IMR-90 (cell line): ENCODE measurements at regions not wholly inside any gene's neighbourhood (a gene's known extent, or its start where the extent isn't known, plus 50 kb on each side); places are given as distances from the start of the nearest gene placed in this dataset.
A peak's percentile ranks its signal among the peaks of the same experiment; 100 is the strongest.
"Not testable (repeated sequence)": the region's sequence is repeated elsewhere in the genome, so short reads cannot be mapped to it uniquely, and the experiment has no call there.

Experiments used
- ATAC-seq: fragments of 200-7000 bp; cut with Tn5 transposase; 2 replicates; pipeline ENCODE4 v1.9.1; 2020; ENCODE audit warnings: low read depth, mild to moderate bottlenecking, moderate library complexity
- BruUV-seq: library from RNA; stranded (reverse); fragments of 400-500 nt; replicated peaks from 2 replicates; lab custom pipeline; 2021; lab: Mats Ljungman, UMichigan
- CTCF ChIA-PET: fragments of 300-600 bp; formaldehyde crosslinking; extraction: SDS; loops from one replicate; lab custom pipeline; 2021; ENCODE audit warnings: antibody characterized with exemption; lab: Yijun Ruan, JAX
- POLR2A ChIA-PET: fragments of 300-600 bp; sonication (Branson Sonifier 250); formaldehyde crosslinking; loops from one replicate; lab custom pipeline; 2022; ENCODE audit warnings: antibody characterized with exemption; ENCODE audit not compliant: unreplicated experiment; lab: Charles Lee
- DNase-seq: peaks from one replicate; pipeline ENCODE4 v3.0.0; 2013
- H2AFZ ChIP-seq: replicated peaks from 2 replicates; pipeline ENCODE3; 2013; ENCODE audit warnings: low read length, mild to moderate bottlenecking; ENCODE audit not compliant: poor library complexity
- H2AK5ac ChIP-seq: 2 replicates; pipeline ENCODE4 v1.6.1; 2013; ENCODE audit warnings: low read depth, low read length, inconsistent platforms
- H2AK9ac ChIP-seq: replicated peaks from 2 replicates; pipeline ENCODE3; 2013; ENCODE audit warnings: mild to moderate bottlenecking, low read depth, low read length, moderate library complexity; ENCODE audit not compliant: poor library complexity
- H2BK120ac ChIP-seq: 2 replicates; pipeline ENCODE4 v1.6.1; 2013; ENCODE audit warnings: low read depth, low read length, inconsistent platforms
- H2BK15ac ChIP-seq: 3 replicates; pipeline ENCODE4 v1.6.1; 2013; ENCODE audit warnings: low read depth, low read length, inconsistent platforms
- H2BK20ac ChIP-seq: 2 replicates; pipeline ENCODE4 v1.6.1; 2013; ENCODE audit warnings: low read depth, mild to moderate bottlenecking, inconsistent platforms, low read length, moderate library complexity
- H2BK5ac ChIP-seq: 2 replicates; pipeline ENCODE4 v1.6.1; 2013; ENCODE audit warnings: mild to moderate bottlenecking, low read depth, low read length, inconsistent platforms; ENCODE audit not compliant: poor library complexity, severe bottlenecking
- H3K14ac ChIP-seq: replicated peaks from 2 replicates; pipeline ENCODE4 v1.6.1; 2013; ENCODE audit warnings: low read depth, low read length, inconsistent platforms
- H3K18ac ChIP-seq: 2 replicates; pipeline ENCODE4 v1.6.1; 2013; ENCODE audit warnings: low read depth, low read length, control low read depth
- H3K23ac ChIP-seq: 2 replicates; pipeline ENCODE4 v1.6.1; 2013; ENCODE audit warnings: low read depth, low read length, inconsistent platforms
- H3K27ac ChIP-seq: 2 replicates; pipeline ENCODE4 v1.5.1; 2013; ENCODE audit warnings: mild to moderate bottlenecking, control low read depth, low read length; ENCODE audit not compliant: insufficient read depth
- H3K27me3 ChIP-seq: 2 replicates; pipeline ENCODE4 v1.6.1; 2013; ENCODE audit warnings: low read length; ENCODE audit not compliant: control insufficient read depth, insufficient read depth
- H3K36me3 ChIP-seq: 2 replicates; pipeline ENCODE4 v1.6.1; 2013; ENCODE audit warnings: low read length, mixed read lengths; ENCODE audit not compliant: control insufficient read depth, insufficient read depth
- H3K4ac ChIP-seq: 2 replicates; pipeline ENCODE4 v1.6.1; 2013; ENCODE audit warnings: low read depth, low read length, inconsistent platforms
- H3K4me1 ChIP-seq: 2 replicates; pipeline ENCODE4 v1.6.1; 2013; ENCODE audit warnings: low read length, mixed read lengths; ENCODE audit not compliant: control insufficient read depth, insufficient read depth
- H3K4me2 ChIP-seq: 2 replicates; pipeline ENCODE4 v1.6.1; 2013; ENCODE audit warnings: low read depth, mild to moderate bottlenecking, control low read depth, low read length, moderate library complexity
- H3K4me3 ChIP-seq: 2 replicates; pipeline ENCODE4 v1.5.1; 2013; ENCODE audit warnings: low read depth, mild to moderate bottlenecking, control low read depth, low read length, moderate library complexity; ENCODE audit not compliant: insufficient read depth
- H3K56ac ChIP-seq: 2 replicates; pipeline ENCODE4 v1.6.1; 2013; ENCODE audit warnings: low read length, inconsistent platforms; ENCODE audit not compliant: insufficient read depth; ENCODE audit errors: extremely low read depth
- H3K79me1 ChIP-seq, 2 experiments: 2 replicates each; pipeline ENCODE4 v1.6.1; 2013; ENCODE audit warnings: low read length in 2 of 2, inconsistent platforms in 1 of 2, low read depth in 1 of 2
- H3K9ac ChIP-seq: 2 replicates; pipeline ENCODE4 v1.6.1; 2013; ENCODE audit warnings: low read depth, low read length, control low read depth
- H3K9me1 ChIP-seq: 2 replicates; pipeline ENCODE4 v1.6.1; 2013; ENCODE audit warnings: low read length, inconsistent platforms; ENCODE audit not compliant: insufficient read depth
- H3K9me3 ChIP-seq: 2 replicates; pipeline ENCODE4 v1.6.1; 2013; ENCODE audit warnings: low read length; ENCODE audit not compliant: control insufficient read depth, insufficient read depth
- H4K20me1 ChIP-seq: 2 replicates; pipeline ENCODE4 v1.6.1; 2013; ENCODE audit warnings: low read length, inconsistent platforms; ENCODE audit not compliant: insufficient read depth
- H4K5ac ChIP-seq: 2 replicates; pipeline ENCODE4 v1.6.1; 2013; ENCODE audit warnings: mild to moderate bottlenecking, low read depth, low read length, control low read depth
- H4K8ac ChIP-seq, 2 experiments: 2 replicates each; pipeline ENCODE4 v1.6.1; 2013; ENCODE audit warnings: low read depth in 2 of 2, low read length in 2 of 2, control low read depth in 1 of 2, inconsistent platforms in 1 of 2
- H4K91ac ChIP-seq: 2 replicates; pipeline ENCODE4 v1.6.1; 2013; ENCODE audit warnings: low read depth, low read length, inconsistent platforms; ENCODE audit not compliant: insufficient read depth
- WGBS, 2 experiments: methylation state at CpG; one replicate each; pipeline versions ENCODE4 v1.1.5 to v1.1.7; 2013; ENCODE audit warnings: missing lambda C conversion rate in 2 of 2; ENCODE audit not compliant: insufficient read length in 1 of 2; ENCODE audit errors: extremely low coverage in 2 of 2; 5-methylcytosine and 5-hydroxymethylcytosine counted together
- dilution Hi-C: fragments of 300-500 bp; cut with HindIII; formaldehyde crosslinking; loops from one replicate; pipeline ENCODE4 v1.14.3; 2018; ENCODE audit warnings: low sequenced_read_pairs; ENCODE audit not compliant: unreplicated experiment
- in situ Hi-C: fragments of 300-500 bp; cut with MboI; formaldehyde crosslinking; loops from 3 replicates; pipeline ENCODE4 v1.14.3; 2019; ENCODE audit warnings: low sequenced_read_pairs, inconsistent platforms, mixed read lengths
- intact Hi-C: fragments of 100-400 bp; cut with micrococcal nuclease; formaldehyde crosslinking; loops from 2 replicates; pipeline ENCODE4 v1.10.0; 2022

DNA sequence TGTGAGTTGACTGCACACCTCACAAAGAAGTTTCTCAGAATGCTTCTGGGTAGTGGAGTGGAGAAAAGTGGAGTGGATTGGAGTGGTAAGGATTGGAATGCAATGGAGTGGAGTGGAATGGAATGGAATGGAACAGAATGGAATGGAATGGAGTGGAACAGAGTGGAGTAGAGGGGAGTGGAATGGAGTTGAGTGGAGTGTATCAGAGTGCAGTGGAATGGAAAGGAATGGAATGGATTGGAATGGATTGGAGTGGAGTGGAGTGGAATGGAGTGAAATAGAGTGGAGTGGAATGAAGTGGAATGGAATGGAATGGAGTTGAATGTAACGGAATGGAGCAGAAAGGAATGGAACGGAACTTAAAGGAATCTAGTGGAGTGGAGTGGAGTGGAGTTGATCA is 5194.2 kb upstream of the TPTE start:
- H2AFZ ChIP-seq, H3K4ac ChIP-seq, H3K27me3 ChIP-seq, H2AK9ac ChIP-seq, H3K36me3 ChIP-seq, dilution Hi-C loops, in situ Hi-C loops, H2BK5ac ChIP-seq, H3K9me3 ChIP-seq, CTCF ChIA-PET, ATAC-seq, H3K79me1 ChIP-seq, BruUV-seq, H3K14ac ChIP-seq, DNase-seq, POLR2A ChIA-PET, H3K9me1 ChIP-seq, intact Hi-C loops, H3K9ac ChIP-seq, H2BK20ac ChIP-seq, H2BK15ac ChIP-seq, H4K20me1 ChIP-seq, H3K4me1 ChIP-seq, H3K56ac ChIP-seq, H3K18ac ChIP-seq, H2AK5ac ChIP-seq, H4K91ac ChIP-seq, H3K4me2 ChIP-seq, H3K27ac ChIP-seq, H4K5ac ChIP-seq, H4K8ac ChIP-seq, H3K4me3 ChIP-seq, H3K23ac ChIP-seq, H2BK120ac ChIP-seq: not testable (repeated sequence)
- WGBS, 2 experiments = no CpG with 5 or more reads among the region's 2 CpGs

- intact Hi-C loops, H3K27ac ChIP-seq, ATAC-seq, H4K5ac ChIP-seq, H3K4ac ChIP-seq, H2AK5ac ChIP-seq, H3K4me1 ChIP-seq, H4K20me1 ChIP-seq, H2BK120ac ChIP-seq, H2BK20ac ChIP-seq, H2BK15ac ChIP-seq, H3K27me3 ChIP-seq, in situ Hi-C loops, H4K91ac ChIP-seq, H3K9me3 ChIP-seq, CTCF ChIA-PET, H2AFZ ChIP-seq, BruUV-seq, H3K23ac ChIP-seq, dilution Hi-C loops, H3K9ac ChIP-seq, H3K18ac ChIP-seq, H3K14ac ChIP-seq, H3K4me3 ChIP-seq, H3K79me1 ChIP-seq, DNase-seq, H3K4me2 ChIP-seq, H3K36me3 ChIP-seq, H2AK9ac ChIP-seq, H3K56ac ChIP-seq, H4K8ac ChIP-seq, POLR2A ChIA-PET, H3K9me1 ChIP-seq: not testable (repeated sequence)
- peak overlapping the region; percentile 72 for H2BK5ac ChIP-seq
- WGBS, 2 experiments = no CpG with 5 or more reads among the region's 8 CpGs
These were observed 5192.0 kb upstream of the TPTE start for GRCh38 chr21:5329311-5329939.
